ENCODE measurements at regions not wholly inside any gene's neighbourhood (a gene's known extent, or its start where the extent isn't known, plus 50 kb on each side); places are given as distances from the start of the nearest gene placed in this dataset.
"Not testable (repeated sequence)": the region's sequence is repeated elsewhere in the genome, so short reads cannot be mapped to it uniquely, and the experiment has no call there.

DNA sequence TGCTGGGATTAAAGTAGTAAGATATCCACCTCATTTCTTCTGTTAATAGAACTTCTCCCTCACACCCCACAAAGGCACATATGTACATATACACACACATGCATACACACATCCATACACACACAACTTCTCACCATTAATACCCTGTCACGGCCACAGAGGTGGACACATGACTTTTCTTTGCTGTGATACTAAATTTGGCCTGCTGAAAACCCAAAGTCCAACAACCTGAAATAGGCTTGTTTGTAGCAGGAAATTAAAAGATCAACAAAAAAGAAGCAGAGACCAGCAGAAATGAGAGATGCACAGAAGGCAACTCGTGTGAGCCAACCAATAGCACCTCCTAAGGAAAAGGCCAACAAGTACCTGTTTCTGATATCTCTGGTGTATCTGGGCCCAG lies 128.7 kb upstream of the PCGF5 start:
- Histone ChIP-seq H3K4me3 (ENCODE audit: low read depth, low read length) (no peak overlapping the region), H3K27ac (ENCODE audit: low read depth, low read length) (no peak overlapping the region), H3K9me3 (ENCODE audit: control insufficient read depth, insufficient read depth, low read length) (peaks cover 3% of the 10 kb centered on the region; the same call in 1 of the 2 replicates), H3K27me3 (ENCODE audit: control insufficient read depth, insufficient read depth, low read length) (peaks cover 2% of the 10 kb centered on the region)
- ChIA-PET POLR2A (no interaction called here), CTCF (interaction anchor here (1.7 kb wide), 1 partner anchor 180 kb away, joined by 5 read pairs; no protein-coding TSS in a partner anchor)
- no peak for DNase-seq (ENCODE audit: low read depth, low spot score)
- TF ChIP-seq, protein P1, sequence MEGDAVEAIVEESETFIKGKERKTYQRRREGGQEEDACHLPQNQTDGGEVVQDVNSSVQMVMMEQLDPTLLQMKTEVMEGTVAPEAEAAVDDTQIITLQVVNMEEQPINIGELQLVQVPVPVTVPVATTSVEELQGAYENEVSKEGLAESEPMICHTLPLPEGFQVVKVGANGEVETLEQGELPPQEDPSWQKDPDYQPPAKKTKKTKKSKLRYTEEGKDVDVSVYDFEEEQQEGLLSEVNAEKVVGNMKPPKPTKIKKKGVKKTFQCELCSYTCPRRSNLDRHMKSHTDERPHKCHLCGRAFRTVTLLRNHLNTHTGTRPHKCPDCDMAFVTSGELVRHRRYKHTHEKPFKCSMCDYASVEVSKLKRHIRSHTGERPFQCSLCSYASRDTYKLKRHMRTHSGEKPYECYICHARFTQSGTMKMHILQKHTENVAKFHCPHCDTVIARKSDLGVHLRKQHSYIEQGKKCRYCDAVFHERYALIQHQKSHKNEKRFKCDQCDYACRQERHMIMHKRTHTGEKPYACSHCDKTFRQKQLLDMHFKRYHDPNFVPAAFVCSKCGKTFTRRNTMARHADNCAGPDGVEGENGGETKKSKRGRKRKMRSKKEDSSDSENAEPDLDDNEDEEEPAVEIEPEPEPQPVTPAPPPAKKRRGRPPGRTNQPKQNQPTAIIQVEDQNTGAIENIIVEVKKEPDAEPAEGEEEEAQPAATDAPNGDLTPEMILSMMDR (IDR thresholded peaks at IDR 0.05; ENCODE audit: low read depth, low read length): no peak

GRCh38 chr10:91096274-91096673 lies 124.2 kb upstream of the PCGF5 start:
- Histone ChIP-seq H3K27me3 (ENCODE audit: control insufficient read depth, insufficient read depth, low read length) (peaks cover 2% of the 10 kb centered on the region), H3K4me3 (ENCODE audit: low read depth, low read length) (no peak overlapping the region), H3K27ac (ENCODE audit: low read depth, low read length) (no peak overlapping the region), H3K9me3 (ENCODE audit: control insufficient read depth, insufficient read depth, low read length) (peaks cover 7% of the 10 kb centered on the region)
- CTCF ChIA-PET: no interaction called here
- POLR2A ChIA-PET: no interaction called here
- TF ChIP-seq, protein P1 (IDR thresholded peaks at IDR 0.05; ENCODE audit: low read depth, low read length): no peak
- DNase-seq (ENCODE audit: low read depth, low spot score): no peak

GRCh38 chr10:91097313-91097712 lies 123.2 kb upstream of the PCGF5 start:
- TF ChIP-seq, protein P1 (IDR thresholded peaks at IDR 0.05; ENCODE audit: low read depth, low read length): no peak
- no peak overlapping the region for H3K27ac ChIP-seq (ENCODE audit: low read depth, low read length)
- H3K9me3 ChIP-seq (ENCODE audit: control insufficient read depth, insufficient read depth, low read length): peaks cover 7% of the 10 kb centered on the region
- no peak overlapping the region for H3K4me3 ChIP-seq (ENCODE audit: low read depth, low read length)
- ChIA-PET POLR2A (no interaction called here), CTCF (no interaction called here)
- H3K27me3 ChIP-seq (ENCODE audit: control insufficient read depth, insufficient read depth, low read length): peaks cover 2% of the 10 kb centered on the region
- no peak for DNase-seq (ENCODE audit: low read depth, low spot score)

GRCh38 chr10:91098021-91098420 lies 122.4 kb upstream of the PCGF5 start:
- H3K4me3 ChIP-seq (ENCODE audit: low read depth, low read length); DNase-seq (ENCODE audit: low read depth, low spot score); H3K27me3 ChIP-seq (ENCODE audit: control insufficient read depth, insufficient read depth, low read length); CTCF ChIA-PET; H3K9me3 ChIP-seq (ENCODE audit: control insufficient read depth, insufficient read depth, low read length); POLR2A ChIA-PET; H3K27ac ChIP-seq (ENCODE audit: low read depth, low read length): not testable (repeated sequence)

DNA sequence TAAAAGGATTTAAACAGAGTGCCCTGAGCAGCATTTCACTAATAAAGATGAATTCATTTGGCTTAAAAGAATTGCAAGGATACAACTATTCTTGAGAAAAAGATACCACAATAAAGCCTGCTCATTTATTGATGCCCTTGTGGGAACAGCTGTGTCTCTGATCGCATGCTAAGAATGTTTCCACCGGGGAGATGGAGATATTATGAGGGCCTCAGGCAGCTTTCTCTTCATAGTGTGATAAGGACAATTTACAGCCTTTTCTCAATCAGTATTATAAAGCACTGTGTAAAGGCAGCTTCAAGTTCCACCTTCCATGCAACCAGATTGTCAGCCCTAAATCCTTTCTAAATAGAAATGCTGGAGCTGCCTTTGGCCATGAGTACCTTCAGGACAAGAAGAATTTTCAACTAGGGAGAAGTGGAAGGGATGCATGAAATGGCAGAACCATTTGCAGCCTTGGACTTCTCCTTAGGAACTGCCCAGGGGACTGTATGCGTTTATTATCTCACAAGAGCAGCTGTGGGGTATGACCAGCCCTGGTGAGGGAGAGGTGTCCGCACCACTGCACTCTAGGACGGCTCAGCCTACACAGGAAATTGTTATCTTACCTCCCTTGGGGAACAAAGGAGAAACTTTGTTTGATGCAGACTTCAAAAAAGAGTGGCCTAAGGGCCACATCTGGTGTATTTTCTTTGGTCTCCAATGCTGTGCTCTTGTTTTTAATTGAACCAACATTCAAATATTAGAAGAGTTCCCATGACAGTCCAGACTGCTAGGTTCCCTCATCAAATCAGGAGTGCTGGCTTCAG lies 116.9 kb upstream of the PCGF5 start:
- Histone ChIP-seq H3K27ac (ENCODE audit: low read depth, low read length) (no peak overlapping the region), H3K27me3 (ENCODE audit: control insufficient read depth, insufficient read depth, low read length) (peaks cover 2% of the 10 kb centered on the region), H3K9me3 (ENCODE audit: control insufficient read depth, insufficient read depth, low read length) (no peaks in the 10 kb centered on the region), H3K4me3 (ENCODE audit: low read depth, low read length) (no peak overlapping the region)
- no peak for DNase-seq (ENCODE audit: low read depth, low spot score)
- TF ChIP-seq, protein P1 (IDR thresholded peaks at IDR 0.05; ENCODE audit: low read depth, low read length): no peak
- ChIA-PET CTCF (no interaction called here), POLR2A (no interaction called here)
